ENCODE measurements at regions not wholly inside any gene's neighbourhood (a gene's known extent, or its start where the extent isn't known, plus 50 kb on each side); places are given as distances from the start of the nearest gene placed in this dataset.

DNA sequence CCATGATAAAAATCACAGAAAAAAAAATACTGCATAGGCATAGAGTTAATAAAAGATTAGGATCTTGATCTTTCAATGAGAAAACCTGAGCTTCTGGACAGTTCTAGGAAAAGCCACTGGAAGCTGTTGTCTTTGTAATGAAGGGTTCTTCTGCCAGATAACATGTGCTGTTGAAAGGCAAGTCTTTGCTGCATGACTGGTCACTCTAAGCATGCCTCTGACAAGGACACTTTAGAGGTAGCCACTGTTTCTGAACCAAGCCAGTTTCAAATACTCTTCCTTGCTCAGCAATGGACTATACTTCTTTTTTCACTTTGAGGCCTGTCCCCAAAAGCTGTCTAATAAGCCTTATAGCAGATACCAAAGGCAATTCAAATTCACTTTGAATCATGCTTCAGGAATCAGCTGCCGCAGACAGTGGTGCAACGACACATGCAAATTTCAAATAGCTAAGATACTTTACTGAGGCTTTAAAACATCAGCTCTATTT lies 70.2 kb downstream of the BTG1 start:
- TF ChIP-seq, protein P1, sequence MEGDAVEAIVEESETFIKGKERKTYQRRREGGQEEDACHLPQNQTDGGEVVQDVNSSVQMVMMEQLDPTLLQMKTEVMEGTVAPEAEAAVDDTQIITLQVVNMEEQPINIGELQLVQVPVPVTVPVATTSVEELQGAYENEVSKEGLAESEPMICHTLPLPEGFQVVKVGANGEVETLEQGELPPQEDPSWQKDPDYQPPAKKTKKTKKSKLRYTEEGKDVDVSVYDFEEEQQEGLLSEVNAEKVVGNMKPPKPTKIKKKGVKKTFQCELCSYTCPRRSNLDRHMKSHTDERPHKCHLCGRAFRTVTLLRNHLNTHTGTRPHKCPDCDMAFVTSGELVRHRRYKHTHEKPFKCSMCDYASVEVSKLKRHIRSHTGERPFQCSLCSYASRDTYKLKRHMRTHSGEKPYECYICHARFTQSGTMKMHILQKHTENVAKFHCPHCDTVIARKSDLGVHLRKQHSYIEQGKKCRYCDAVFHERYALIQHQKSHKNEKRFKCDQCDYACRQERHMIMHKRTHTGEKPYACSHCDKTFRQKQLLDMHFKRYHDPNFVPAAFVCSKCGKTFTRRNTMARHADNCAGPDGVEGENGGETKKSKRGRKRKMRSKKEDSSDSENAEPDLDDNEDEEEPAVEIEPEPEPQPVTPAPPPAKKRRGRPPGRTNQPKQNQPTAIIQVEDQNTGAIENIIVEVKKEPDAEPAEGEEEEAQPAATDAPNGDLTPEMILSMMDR (conservative IDR thresholded peaks at IDR 0.05), result no peak
- no peak for TF ChIP-seq ZFX (IDR thresholded peaks at IDR 0.05)
